AG04449 (cell line): ENCODE measurements at regions not wholly inside any gene's neighbourhood (a gene's known extent, or its start where the extent isn't known, plus 50 kb on each side); places are given as distances from the start of the nearest gene placed in this dataset.

Experiments
- CTCF ChIA-PET: fragments of 350-600 bp; formaldehyde crosslinking; extraction: SDS; loops from one replicate; lab custom pipeline; 2021; ENCODE audit warnings: antibody characterized with exemption; lab: Yijun Ruan, JAX
- POLR2A ChIA-PET: fragments of 400-600, 350-600 bp; formaldehyde crosslinking; extraction: SDS; loops from one replicate; lab custom pipeline; 2020; ENCODE audit warnings: antibody characterized with exemption, inconsistent platforms; lab: Yijun Ruan, JAX
- DNase-seq: peaks from one replicate; pipeline ENCODE4 v3.0.0-alpha.2; 2010; ENCODE audit warnings: low read depth, low spot score
- H3K4me3 ChIP-seq: 2 replicates; pipeline ENCODE4 v1.5.1; 2011; ENCODE audit warnings: low read depth, mild to moderate bottlenecking, control low read depth, low read length
- TF ChIP-seq, protein P1 (sequence below): IDR thresholded peaks from one replicate; pipeline ENCODE4 v1.5.1; 2011; ENCODE audit warnings: mild to moderate bottlenecking, moderate library complexity, low read length, control low read depth, inconsistent platforms; ENCODE audit not compliant: insufficient read depth; ENCODE audit errors: missing control alignments

DNA sequence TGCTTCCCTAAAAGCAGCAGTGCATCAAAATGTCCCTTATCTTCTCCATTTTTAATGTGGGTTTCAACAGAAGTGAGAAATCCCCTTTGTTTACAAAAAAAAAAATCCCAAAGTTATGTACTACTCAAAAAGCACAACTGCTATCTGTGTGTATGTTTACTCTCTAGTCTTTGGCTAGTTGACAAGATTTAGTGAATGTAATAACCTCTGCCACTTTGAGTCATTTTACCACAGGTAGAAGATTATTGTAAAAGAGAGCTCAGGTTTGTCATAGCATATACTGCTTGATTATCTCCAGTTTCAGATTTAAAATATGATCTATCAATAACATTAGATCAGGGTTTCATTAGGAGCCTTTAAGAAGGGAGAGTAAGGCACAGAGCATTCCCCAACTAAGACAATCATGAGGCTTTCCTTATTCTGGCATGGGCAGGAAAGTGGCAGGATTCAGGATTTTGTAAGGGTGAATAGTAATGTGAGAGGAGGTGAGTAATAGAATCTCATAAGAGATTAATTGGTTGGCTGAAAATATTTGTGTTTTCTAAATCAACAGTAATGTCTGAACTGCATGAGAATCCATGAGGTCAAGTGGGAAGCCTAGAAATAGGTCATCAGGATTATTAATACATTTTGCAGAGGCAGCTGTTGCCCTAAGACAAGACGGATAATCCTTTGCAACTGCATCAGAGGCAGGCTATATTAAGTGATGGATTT, 1780.3 kb upstream of the LRRTM1 start:
- no peak overlapping the region for H3K4me3 ChIP-seq
- ChIA-PET POLR2A (no interaction called here), CTCF (no interaction called here)
- no peak for DNase-seq
- TF ChIP-seq, protein P1, sequence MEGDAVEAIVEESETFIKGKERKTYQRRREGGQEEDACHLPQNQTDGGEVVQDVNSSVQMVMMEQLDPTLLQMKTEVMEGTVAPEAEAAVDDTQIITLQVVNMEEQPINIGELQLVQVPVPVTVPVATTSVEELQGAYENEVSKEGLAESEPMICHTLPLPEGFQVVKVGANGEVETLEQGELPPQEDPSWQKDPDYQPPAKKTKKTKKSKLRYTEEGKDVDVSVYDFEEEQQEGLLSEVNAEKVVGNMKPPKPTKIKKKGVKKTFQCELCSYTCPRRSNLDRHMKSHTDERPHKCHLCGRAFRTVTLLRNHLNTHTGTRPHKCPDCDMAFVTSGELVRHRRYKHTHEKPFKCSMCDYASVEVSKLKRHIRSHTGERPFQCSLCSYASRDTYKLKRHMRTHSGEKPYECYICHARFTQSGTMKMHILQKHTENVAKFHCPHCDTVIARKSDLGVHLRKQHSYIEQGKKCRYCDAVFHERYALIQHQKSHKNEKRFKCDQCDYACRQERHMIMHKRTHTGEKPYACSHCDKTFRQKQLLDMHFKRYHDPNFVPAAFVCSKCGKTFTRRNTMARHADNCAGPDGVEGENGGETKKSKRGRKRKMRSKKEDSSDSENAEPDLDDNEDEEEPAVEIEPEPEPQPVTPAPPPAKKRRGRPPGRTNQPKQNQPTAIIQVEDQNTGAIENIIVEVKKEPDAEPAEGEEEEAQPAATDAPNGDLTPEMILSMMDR = no peak

DNA sequence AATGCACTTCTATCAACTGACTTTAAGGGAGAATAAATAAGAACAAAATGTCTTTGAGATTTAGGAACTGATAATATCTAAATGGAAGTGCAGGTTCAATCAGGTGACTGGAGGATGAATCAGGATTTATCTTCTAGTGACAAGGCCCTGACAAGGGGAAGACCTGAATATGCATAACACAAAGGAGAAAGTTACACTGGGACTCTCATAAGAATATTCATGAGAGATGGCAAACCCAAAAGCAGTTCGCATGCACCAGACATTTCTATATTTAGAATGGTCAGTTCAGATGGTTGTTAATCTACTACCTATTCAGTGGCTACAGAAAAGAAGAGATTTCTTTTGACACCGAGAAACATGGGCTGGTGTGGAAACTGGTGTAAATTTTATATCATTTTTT, 1771.3 kb upstream of the LRRTM1 start:
- no peak for DNase-seq
- ChIA-PET CTCF (no interaction called here), POLR2A (no interaction called here)
- H3K4me3 ChIP-seq = no peak overlapping the region
- TF ChIP-seq, protein P1 = no peak

DNA sequence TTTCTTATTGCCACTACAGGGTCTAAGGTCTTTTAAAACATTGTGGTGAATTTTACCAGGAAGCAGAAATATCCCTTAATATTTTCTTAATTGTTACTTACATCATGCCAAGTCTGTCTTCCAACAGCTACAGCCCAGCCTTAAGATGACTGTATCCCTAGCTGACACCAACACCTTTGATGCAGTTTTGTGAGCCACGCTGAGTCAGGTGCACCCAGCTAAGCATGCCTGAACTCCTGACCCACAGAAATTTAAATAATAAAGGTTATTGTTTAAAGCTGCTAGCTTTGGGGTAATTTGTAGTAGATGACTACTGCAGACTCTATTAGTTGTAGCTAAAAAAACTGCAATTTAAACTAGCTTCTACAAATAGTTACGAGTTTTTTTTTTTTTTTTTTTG, 1757.9 kb upstream of the LRRTM1 start:
- DNase-seq = no peak
- ChIA-PET POLR2A (no interaction called here), CTCF (no interaction called here)
- H3K4me3 ChIP-seq = no peak overlapping the region
- TF ChIP-seq, protein P1 = no peak

DNA sequence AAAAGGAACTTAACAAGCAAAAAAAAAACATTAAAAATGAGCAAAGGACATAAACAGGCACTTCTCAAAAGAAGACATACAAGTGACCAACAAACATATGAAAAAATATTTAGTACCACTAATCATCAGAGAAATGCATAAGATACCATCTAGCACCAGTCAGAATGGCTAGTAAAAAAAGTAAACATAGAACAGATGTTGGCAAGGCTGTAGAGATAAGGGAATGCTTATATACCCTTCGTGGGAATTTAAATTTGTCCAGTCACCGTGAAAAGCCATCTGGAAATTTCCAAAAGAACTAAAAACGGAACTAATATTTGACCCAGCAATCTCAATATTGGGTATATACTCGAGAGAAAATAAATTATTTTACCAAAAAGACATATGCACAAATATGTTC, 1751.3 kb upstream of the LRRTM1 start:
- H3K4me3 ChIP-seq = no peak overlapping the region
- no peak for DNase-seq
- ChIA-PET POLR2A (no interaction called here), CTCF (no interaction called here)
- TF ChIP-seq, protein P1 = no peak

DNA sequence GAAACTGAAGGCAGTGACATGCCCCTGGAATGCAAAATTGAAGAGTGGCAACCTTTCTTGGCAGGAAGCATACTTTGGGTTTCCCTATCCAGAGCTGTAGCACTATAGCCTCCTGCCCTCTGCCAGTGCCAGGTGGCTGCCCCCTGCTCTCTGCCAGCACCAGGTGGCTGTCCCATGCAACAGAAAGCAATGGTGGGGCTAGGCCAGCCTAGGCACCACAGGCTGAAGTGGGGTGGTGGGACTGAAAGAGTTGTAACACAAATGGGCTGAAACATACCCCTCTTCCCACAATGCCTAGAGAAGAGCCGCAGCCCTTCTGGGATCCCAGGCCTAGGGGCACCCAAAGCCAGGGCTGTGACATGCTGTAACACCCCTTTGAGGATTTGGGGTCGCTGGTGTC, 1739.3 kb upstream of the LRRTM1 start:
- ChIA-PET POLR2A (no interaction called here), CTCF (no interaction called here)
- TF ChIP-seq, protein P1 = no peak
- H3K4me3 ChIP-seq = no peak overlapping the region
- DNase-seq = no peak

DNA sequence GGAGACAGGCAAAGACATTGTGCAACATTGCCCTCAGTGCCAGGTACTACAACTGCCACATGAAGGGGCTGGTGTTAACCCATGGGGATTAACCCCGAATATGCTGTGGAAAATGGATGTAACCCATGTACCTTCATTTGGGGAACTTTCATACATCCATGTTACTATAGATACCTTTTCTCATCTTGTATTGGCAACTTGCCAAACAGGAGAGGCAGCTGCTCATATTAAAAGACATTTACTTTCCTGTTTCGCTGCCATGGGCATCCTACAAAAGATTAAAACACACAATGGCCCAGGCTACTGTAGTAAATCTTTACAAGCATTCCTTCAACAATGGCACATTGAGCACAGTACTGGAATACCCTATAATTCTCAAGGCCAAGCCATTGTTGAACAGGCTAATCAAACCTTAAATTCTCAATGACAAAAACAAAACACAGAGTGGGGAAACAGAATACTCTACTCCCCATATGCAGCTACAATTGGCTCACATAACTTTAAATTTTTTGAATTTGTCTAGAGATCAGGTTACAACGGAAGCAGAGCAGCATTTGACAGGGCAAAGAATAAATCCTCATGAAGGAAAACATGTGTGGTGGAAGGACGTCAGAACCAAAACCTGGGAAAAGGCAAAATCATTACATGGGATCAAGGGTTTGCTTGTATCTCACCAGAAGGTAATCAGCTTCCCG, 1723.5 kb upstream of the LRRTM1 start:
- DNase-seq = no peak
- ChIA-PET CTCF (no interaction called here), POLR2A (no interaction called here)
- no peak overlapping the region for H3K4me3 ChIP-seq
- TF ChIP-seq, protein P1 = no peak
